ENCODE measurements at regions not wholly inside any gene's neighbourhood (a gene's known extent, or its start where the extent isn't known, plus 50 kb on each side); places are given as distances from the start of the nearest gene placed in this dataset.

- Histone ChIP-seq H3K9me1 (replicated peaks; ENCODE audit: control insufficient read depth, extremely low read depth, insufficient read depth, low read length) (no peaks in the 10 kb centered on the region), H3K4me2 (ENCODE audit: insufficient read depth, low read length) (no peak overlapping the region), H2AFZ (ENCODE audit: low read depth, low read length) (no peak overlapping the region), H3K4me3 (replicated peaks in 1 of 3; ENCODE audit: insufficient read depth in 1 of 3, low read depth in 1 of 3, low read length in 3 of 3) (no peak overlapping the region), H3K79me2 (ENCODE audit: control insufficient read depth, insufficient read depth, low read length) (no peaks in the 10 kb centered on the region), H3K9ac (replicated peaks; ENCODE audit: extremely low read depth, insufficient read depth, low read length) (no peak overlapping the region), H3K4me1 (ENCODE audit: control insufficient read depth, extremely low read depth, insufficient read depth, low read length) (peaks cover 9% of the 10 kb centered on the region), H3K27ac (ENCODE audit: insufficient read depth, low read depth, low read length) (no peak overlapping the region), H3K36me3 (ENCODE audit: control insufficient read depth in 2 of 2, extremely low read depth in 1 of 2, insufficient read depth in 2 of 2, low read length in 2 of 2) (no peaks in the 10 kb centered on the region), H3K9me3 (replicated peaks; ENCODE audit: control insufficient read depth, insufficient read depth, low read length) (no peaks in the 10 kb centered on the region), H3K27me3 (ENCODE audit: control insufficient read depth in 2 of 2, insufficient read depth in 2 of 2, low read length in 2 of 2) (no peaks in the 10 kb centered on the region), H4K20me1 (replicated peaks; ENCODE audit: control insufficient read depth, extremely low read depth, insufficient read depth, low read length) (no peaks in the 10 kb centered on the region)
- DNase-seq (ENCODE audit: low read depth, low spot score) = no peak
- intact Hi-C loops (cut with micrococcal nuclease) (no loop called here), dilution Hi-C loops (cut with MboI; ENCODE audit: extremely low pct_ligation_motif_present, low sequenced_read_pairs) (no loop called here)
- BruUV-seq (replicated peaks) = no TSS peak
- no peak for FAIRE-seq
- CTCF ChIA-PET = no interaction called here
- TF ChIP-seq POLR2AphosphoS5 (IDR thresholded peaks at IDR 0.05; ENCODE audit: insufficient read depth, low read depth, low read length) (no peak), CTCF (IDR thresholded peaks at IDR 0.05; ENCODE audit: extremely low read depth in 1 of 2, insufficient read depth in 1 of 2, low read depth in 1 of 2, low read length in 2 of 2) (no peak), GATA2 (IDR thresholded peaks at IDR 0.05; ENCODE audit: insufficient read depth, insufficient read length, low read depth, low read length) (no peak), MAX (IDR thresholded peaks at IDR 0.05; ENCODE audit: insufficient read depth, insufficient read length) (no peak), FOS (IDR thresholded peaks at IDR 0.05; ENCODE audit: borderline replicate concordance, insufficient read depth, low read length) (no peak)
- POLR2A ChIA-PET = no interaction called here
These were observed 179.6 kb downstream of the TMX1 start for GRCh38 chr14:51419685-51420084.

GRCh38 chr14:51422704-51423103 is 182.7 kb downstream of the TMX1 start:
- POLR2A ChIA-PET = no interaction called here

More at GRCh38 chr14:51422704-51423103, 182.7 kb downstream of the TMX1 start:
- no peak overlapping the region for H3K27ac ChIP-seq (ENCODE audit: insufficient read depth, low read depth, low read length)
- no peaks in the 10 kb centered on the region for H3K27me3 ChIP-seq (ENCODE audit: control insufficient read depth in 2 of 2, insufficient read depth in 2 of 2, low read length in 2 of 2)
- H4K20me1 ChIP-seq (replicated peaks; ENCODE audit: control insufficient read depth, extremely low read depth, insufficient read depth, low read length) = no peaks in the 10 kb centered on the region
- H3K79me2 ChIP-seq (ENCODE audit: control insufficient read depth, insufficient read depth, low read length) = no peaks in the 10 kb centered on the region
- no peak overlapping the region for H3K4me2 ChIP-seq (ENCODE audit: insufficient read depth, low read length)
- FAIRE-seq (no peak), DNase-seq (ENCODE audit: low read depth, low spot score) (no peak)
- no peak overlapping the region for H3K4me3 ChIP-seq (replicated peaks in 1 of 3; ENCODE audit: insufficient read depth in 1 of 3, low read depth in 1 of 3, low read length in 3 of 3)
- dilution Hi-C loops (cut with MboI; ENCODE audit: extremely low pct_ligation_motif_present, low sequenced_read_pairs) (no loop called here), intact Hi-C loops (cut with micrococcal nuclease) (no loop called here)
- no peak for TF ChIP-seq GATA2 (IDR thresholded peaks at IDR 0.05; ENCODE audit: insufficient read depth, insufficient read length, low read depth, low read length)
- TF ChIP-seq CTCF (IDR thresholded peaks at IDR 0.05; ENCODE audit: extremely low read depth in 1 of 2, insufficient read depth in 1 of 2, low read depth in 1 of 2, low read length in 2 of 2) = no peak
- TF ChIP-seq MAX (IDR thresholded peaks at IDR 0.05; ENCODE audit: insufficient read depth, insufficient read length) = no peak
- no peak for TF ChIP-seq MYC (IDR thresholded peaks at IDR 0.05; ENCODE audit: low read depth, low read length)
- no peak for TF ChIP-seq FOS (IDR thresholded peaks at IDR 0.05; ENCODE audit: borderline replicate concordance, insufficient read depth, low read length)
- no peak for TF ChIP-seq EZH2 (IDR thresholded peaks at IDR 0.05; ENCODE audit: borderline replicate concordance, low read depth, low read length, severe bottlenecking)
- no peak for TF ChIP-seq POLR2A (IDR thresholded peaks at IDR 0.05; ENCODE audit: low read depth, low read length)
- TF ChIP-seq JUN (IDR thresholded peaks at IDR 0.05; ENCODE audit: borderline replicate concordance, insufficient read depth, insufficient read length, low read depth) = no peak
- no peak overlapping the region for H2AFZ ChIP-seq (ENCODE audit: low read depth, low read length)
- H3K9ac ChIP-seq (replicated peaks; ENCODE audit: extremely low read depth, insufficient read depth, low read length) = no peak overlapping the region
- H3K9me1 ChIP-seq (replicated peaks; ENCODE audit: control insufficient read depth, extremely low read depth, insufficient read depth, low read length) = no peaks in the 10 kb centered on the region
- no TSS peak for BruUV-seq (replicated peaks)
- CTCF ChIA-PET = no interaction called here
- H3K9me3 ChIP-seq (replicated peaks; ENCODE audit: control insufficient read depth, insufficient read depth, low read length) = no peaks in the 10 kb centered on the region
- no peaks in the 10 kb centered on the region for H3K36me3 ChIP-seq (ENCODE audit: control insufficient read depth in 2 of 2, extremely low read depth in 1 of 2, insufficient read depth in 2 of 2, low read length in 2 of 2)
- peaks cover 12% of the 10 kb centered on the region for H3K4me1 ChIP-seq (ENCODE audit: control insufficient read depth, extremely low read depth, insufficient read depth, low read length)

Data from endothelial cell of umbilical vein (primary cell).